ENCODE measurements at regions not wholly inside any gene's neighbourhood (a gene's known extent, or its start where the extent isn't known, plus 50 kb on each side); places are given as distances from the start of the nearest gene placed in this dataset.

GRCh38 chr4:121519236-121519838 is 138.5 kb upstream of the QRFPR start:
- Histone ChIP-seq H3K4me1 (ENCODE audit: insufficient read depth) (no peaks in the 10 kb centered on the region), H3K4me2 (no peak overlapping the region), H3K4me3 (no peak overlapping the region), H3K27me3 (ENCODE audit: insufficient read depth) (no peaks in the 10 kb centered on the region), H3K27ac (ENCODE audit: low read depth) (no peak overlapping the region), H3K79me2 (replicated peaks; ENCODE audit: insufficient read depth) (no peaks in the 10 kb centered on the region), H3K9me2 (ENCODE audit: insufficient read depth) (no peaks in the 10 kb centered on the region), H3F3A (replicated peaks; ENCODE audit: low read depth) (no peaks in the 10 kb centered on the region), H4K20me1 (replicated peaks; ENCODE audit: insufficient read depth) (no peaks in the 10 kb centered on the region), H2AFZ (no peak overlapping the region), H3K36me3 (ENCODE audit: insufficient read depth) (no peaks in the 10 kb centered on the region)
- Mint-ChIP-seq H3K36me3 (ENCODE audit: low read depth) (no peaks in the 10 kb centered on the region), H3K4me3 (no peak overlapping the region), H3K27me3 (ENCODE audit: insufficient read depth, low read depth, poor library complexity) (no peaks in the 10 kb centered on the region), H3K4me1 (no peaks in the 10 kb centered on the region), H3K9me3 (no peaks in the 10 kb centered on the region), H3K27ac (no peak overlapping the region)
- DNase-seq (ENCODE audit: low spot score), result no peak
- no peak for TF ChIP-seq STAT1 (IDR thresholded peaks at IDR 0.05; ENCODE audit: unreplicated experiment)
- no peak for TF ChIP-seq ZNF331 (CRISPR knock-in tag; IDR thresholded peaks at IDR 0.05; ENCODE audit: low read depth)
- no peak for TF ChIP-seq CTCF (conservative IDR thresholded peaks at IDR 0.05; ENCODE audit: low read depth in 2 of 2)
- no peak for TF ChIP-seq POLR2AphosphoS5 (IDR thresholded peaks at IDR 0.05; ENCODE audit: low read depth)
- no peak for TF ChIP-seq JUNB (IDR thresholded peaks at IDR 0.05; ENCODE audit: unreplicated experiment)
- TF ChIP-seq ZNF462 (CRISPR knock-in tag; IDR thresholded peaks at IDR 0.05), result no peak
- TF ChIP-seq, protein P1, sequence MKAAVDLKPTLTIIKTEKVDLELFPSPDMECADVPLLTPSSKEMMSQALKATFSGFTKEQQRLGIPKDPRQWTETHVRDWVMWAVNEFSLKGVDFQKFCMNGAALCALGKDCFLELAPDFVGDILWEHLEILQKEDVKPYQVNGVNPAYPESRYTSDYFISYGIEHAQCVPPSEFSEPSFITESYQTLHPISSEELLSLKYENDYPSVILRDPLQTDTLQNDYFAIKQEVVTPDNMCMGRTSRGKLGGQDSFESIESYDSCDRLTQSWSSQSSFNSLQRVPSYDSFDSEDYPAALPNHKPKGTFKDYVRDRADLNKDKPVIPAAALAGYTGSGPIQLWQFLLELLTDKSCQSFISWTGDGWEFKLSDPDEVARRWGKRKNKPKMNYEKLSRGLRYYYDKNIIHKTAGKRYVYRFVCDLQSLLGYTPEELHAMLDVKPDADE (IDR thresholded peaks at IDR 0.05), result no peak
- no peak for TF ChIP-seq CREB1 (CRISPR knock-in tag; IDR thresholded peaks at IDR 0.05; ENCODE audit: low read depth)
- no peak for TF ChIP-seq EZH2 (IDR thresholded peaks at IDR 0.05; ENCODE audit: low read depth, unreplicated experiment)
- no peak for TF ChIP-seq REST (IDR thresholded peaks at IDR 0.05; ENCODE audit: unreplicated experiment)
- no peak for TF ChIP-seq NANOG (IDR thresholded peaks at IDR 0.05; ENCODE audit: borderline replicate concordance)
- TF ChIP-seq ZNF114 (CRISPR knock-in tag; IDR thresholded peaks at IDR 0.05), result no peak
- TF ChIP-seq EZH2phosphoT487 (IDR thresholded peaks at IDR 0.05; ENCODE audit: unreplicated experiment), result no peak
- ATAC-seq, result no peak

Data from GM23338 (cell line).